IMR-90 (cell line): ENCODE measurements at regions not wholly inside any gene's neighbourhood (a gene's known extent, or its start where the extent isn't known, plus 50 kb on each side); places are given as distances from the start of the nearest gene placed in this dataset.

ENCODE experiments used
- ATAC-seq: fragments of 200-7000 bp; cut with Tn5 transposase; 2 replicates; pipeline ENCODE4 v1.9.1; 2020; ENCODE audit warnings: low read depth, mild to moderate bottlenecking, moderate library complexity
- BruUV-seq: library from RNA; stranded (reverse); fragments of 400-500 nt; replicated peaks from 2 replicates; lab custom pipeline; 2021; lab: Mats Ljungman, UMichigan
- CTCF ChIA-PET: fragments of 300-600 bp; formaldehyde crosslinking; extraction: SDS; loops from one replicate; lab custom pipeline; 2021; ENCODE audit warnings: antibody characterized with exemption; lab: Yijun Ruan, JAX
- POLR2A ChIA-PET: fragments of 300-600 bp; sonication (Branson Sonifier 250); formaldehyde crosslinking; loops from one replicate; lab custom pipeline; 2022; ENCODE audit warnings: antibody characterized with exemption; ENCODE audit not compliant: unreplicated experiment; lab: Charles Lee
- DNase-seq: peaks from one replicate; pipeline ENCODE4 v3.0.0; 2013
- H2AFZ ChIP-seq: replicated peaks from 2 replicates; pipeline ENCODE3; 2013; ENCODE audit warnings: low read length, mild to moderate bottlenecking; ENCODE audit not compliant: poor library complexity
- H2AK5ac ChIP-seq: 2 replicates; pipeline ENCODE4 v1.6.1; 2013; ENCODE audit warnings: low read depth, low read length, inconsistent platforms
- H2AK9ac ChIP-seq: replicated peaks from 2 replicates; pipeline ENCODE3; 2013; ENCODE audit warnings: mild to moderate bottlenecking, low read depth, low read length, moderate library complexity; ENCODE audit not compliant: poor library complexity
- H2BK120ac ChIP-seq: 2 replicates; pipeline ENCODE4 v1.6.1; 2013; ENCODE audit warnings: low read depth, low read length, inconsistent platforms
- H2BK15ac ChIP-seq: 3 replicates; pipeline ENCODE4 v1.6.1; 2013; ENCODE audit warnings: low read depth, low read length, inconsistent platforms
- H2BK20ac ChIP-seq: 2 replicates; pipeline ENCODE4 v1.6.1; 2013; ENCODE audit warnings: low read depth, mild to moderate bottlenecking, inconsistent platforms, low read length, moderate library complexity
- H2BK5ac ChIP-seq: 2 replicates; pipeline ENCODE4 v1.6.1; 2013; ENCODE audit warnings: mild to moderate bottlenecking, low read depth, low read length, inconsistent platforms; ENCODE audit not compliant: poor library complexity, severe bottlenecking
- H3K14ac ChIP-seq: replicated peaks from 2 replicates; pipeline ENCODE4 v1.6.1; 2013; ENCODE audit warnings: low read depth, low read length, inconsistent platforms
- H3K18ac ChIP-seq: 2 replicates; pipeline ENCODE4 v1.6.1; 2013; ENCODE audit warnings: low read depth, low read length, control low read depth
- H3K23ac ChIP-seq: 2 replicates; pipeline ENCODE4 v1.6.1; 2013; ENCODE audit warnings: low read depth, low read length, inconsistent platforms
- H3K27ac ChIP-seq: 2 replicates; pipeline ENCODE4 v1.5.1; 2013; ENCODE audit warnings: mild to moderate bottlenecking, control low read depth, low read length; ENCODE audit not compliant: insufficient read depth
- H3K27me3 ChIP-seq: 2 replicates; pipeline ENCODE4 v1.6.1; 2013; ENCODE audit warnings: low read length; ENCODE audit not compliant: control insufficient read depth, insufficient read depth
- H3K36me3 ChIP-seq: 2 replicates; pipeline ENCODE4 v1.6.1; 2013; ENCODE audit warnings: low read length, mixed read lengths; ENCODE audit not compliant: control insufficient read depth, insufficient read depth
- H3K4ac ChIP-seq: 2 replicates; pipeline ENCODE4 v1.6.1; 2013; ENCODE audit warnings: low read depth, low read length, inconsistent platforms
- H3K4me1 ChIP-seq: 2 replicates; pipeline ENCODE4 v1.6.1; 2013; ENCODE audit warnings: low read length, mixed read lengths; ENCODE audit not compliant: control insufficient read depth, insufficient read depth
- H3K4me2 ChIP-seq: 2 replicates; pipeline ENCODE4 v1.6.1; 2013; ENCODE audit warnings: low read depth, mild to moderate bottlenecking, control low read depth, low read length, moderate library complexity
- H3K4me3 ChIP-seq: 2 replicates; pipeline ENCODE4 v1.5.1; 2013; ENCODE audit warnings: low read depth, mild to moderate bottlenecking, control low read depth, low read length, moderate library complexity; ENCODE audit not compliant: insufficient read depth
- H3K56ac ChIP-seq: 2 replicates; pipeline ENCODE4 v1.6.1; 2013; ENCODE audit warnings: low read length, inconsistent platforms; ENCODE audit not compliant: insufficient read depth; ENCODE audit errors: extremely low read depth
- H3K79me1 ChIP-seq, 2 experiments: 2 replicates each; pipeline ENCODE4 v1.6.1; 2013; ENCODE audit warnings: low read length in 2 of 2, inconsistent platforms in 1 of 2, low read depth in 1 of 2
- H3K9ac ChIP-seq: 2 replicates; pipeline ENCODE4 v1.6.1; 2013; ENCODE audit warnings: low read depth, low read length, control low read depth
- H3K9me1 ChIP-seq: 2 replicates; pipeline ENCODE4 v1.6.1; 2013; ENCODE audit warnings: low read length, inconsistent platforms; ENCODE audit not compliant: insufficient read depth
- H3K9me3 ChIP-seq: 2 replicates; pipeline ENCODE4 v1.6.1; 2013; ENCODE audit warnings: low read length; ENCODE audit not compliant: control insufficient read depth, insufficient read depth
- H4K20me1 ChIP-seq: 2 replicates; pipeline ENCODE4 v1.6.1; 2013; ENCODE audit warnings: low read length, inconsistent platforms; ENCODE audit not compliant: insufficient read depth
- H4K5ac ChIP-seq: 2 replicates; pipeline ENCODE4 v1.6.1; 2013; ENCODE audit warnings: mild to moderate bottlenecking, low read depth, low read length, control low read depth
- H4K8ac ChIP-seq, 2 experiments: 2 replicates each; pipeline ENCODE4 v1.6.1; 2013; ENCODE audit warnings: low read depth in 2 of 2, low read length in 2 of 2, control low read depth in 1 of 2, inconsistent platforms in 1 of 2
- H4K91ac ChIP-seq: 2 replicates; pipeline ENCODE4 v1.6.1; 2013; ENCODE audit warnings: low read depth, low read length, inconsistent platforms; ENCODE audit not compliant: insufficient read depth
- CEBPB ChIP-seq: IDR thresholded peaks from 2 replicates; pipeline ENCODE4 v1.6.1; 2012; ENCODE audit warnings: low read depth, low read length, improper control_type of control experiment
- CHD1 ChIP-seq: IDR thresholded peaks from 2 replicates; pipeline ENCODE4 v1.6.1; 2012; ENCODE audit warnings: low read depth, low read length, improper control_type of control experiment
- CTCF ChIP-seq: conservative IDR thresholded peaks from 2 replicates; pipeline ENCODE4 v1.5.1; 2012; ENCODE audit warnings: mild to moderate bottlenecking, low read depth, low read length, improper control_type of control experiment
- ELK1 ChIP-seq: fragments of 150-350 bp; IDR thresholded peaks from 2 replicates; pipeline ENCODE4 v1.6.1; 2016; ENCODE audit warnings: low read depth, mild to moderate bottlenecking, low read length, moderate library complexity, borderline replicate concordance
- MAFK ChIP-seq: IDR thresholded peaks from 2 replicates; pipeline ENCODE4 v1.6.1; 2012; ENCODE audit warnings: low read depth, low read length, improper control_type of control experiment
- MXI1 ChIP-seq: IDR thresholded peaks from 2 replicates; pipeline ENCODE4 v1.6.1; 2012; ENCODE audit warnings: low read depth, mild to moderate bottlenecking, low read length, moderate library complexity, borderline replicate concordance
- POLR2A ChIP-seq: IDR thresholded peaks from 2 replicates; pipeline ENCODE4 v1.6.1; 2012; ENCODE audit warnings: mild to moderate bottlenecking, low read depth, low read length
- RAD21 ChIP-seq: IDR thresholded peaks from 2 replicates; pipeline ENCODE4 v1.6.1; 2012; ENCODE audit warnings: low read length, improper control_type of control experiment
- RCOR1 ChIP-seq: IDR thresholded peaks from 2 replicates; pipeline ENCODE4 v1.6.1; 2012; ENCODE audit warnings: mild to moderate bottlenecking, low read length, improper control_type of control experiment; ENCODE audit not compliant: insufficient replicate concordance
- USF2 ChIP-seq: fragments of 150-350 bp; IDR thresholded peaks from 2 replicates; pipeline ENCODE4 v1.6.1; 2017; ENCODE audit warnings: mild to moderate bottlenecking, antibody characterized with exemption, low read length, low read depth
- WGBS, 2 experiments: methylation state at CpG; one replicate each; pipeline versions ENCODE4 v1.1.5 to v1.1.7; 2013; ENCODE audit warnings: missing lambda C conversion rate in 2 of 2; ENCODE audit not compliant: insufficient read length in 1 of 2; ENCODE audit errors: extremely low coverage in 2 of 2; 5-methylcytosine and 5-hydroxymethylcytosine counted together
- dilution Hi-C: fragments of 300-500 bp; cut with HindIII; formaldehyde crosslinking; loops from one replicate; pipeline ENCODE4 v1.14.3; 2018; ENCODE audit warnings: low sequenced_read_pairs; ENCODE audit not compliant: unreplicated experiment
- in situ Hi-C: fragments of 300-500 bp; cut with MboI; formaldehyde crosslinking; loops from 3 replicates; pipeline ENCODE4 v1.14.3; 2019; ENCODE audit warnings: low sequenced_read_pairs, inconsistent platforms, mixed read lengths
- intact Hi-C: fragments of 100-400 bp; cut with micrococcal nuclease; formaldehyde crosslinking; loops from 2 replicates; pipeline ENCODE4 v1.10.0; 2022

- ATAC-seq = no peak
- in situ Hi-C loops = no loop called here
Observed at GRCh38 chr15:85937661-85938060, 142.0 kb upstream of the AGBL1 start.

More at GRCh38 chr15:85937661-85938060, 142.0 kb upstream of the AGBL1 start:
- WGBS, 2 experiments = no CpG with 5 or more reads among the region's 4 CpGs
- TF ChIP-seq CEBPB (no peak), RCOR1 (no peak), USF2 (no peak), ELK1 (no peak), RAD21 (no peak), CHD1 (no peak), MAFK (no peak), CTCF (no peak), POLR2A (no peak), MXI1 (no peak)
- Histone ChIP-seq H2BK5ac (no peak overlapping the region), H3K36me3 (no peaks in the 10 kb centered on the region), H3K4ac (no peak overlapping the region), H3K27ac (no peak overlapping the region), H2AK5ac (no peak overlapping the region), H3K23ac (no peak overlapping the region), H2AFZ (no peak overlapping the region), H4K91ac (no peak overlapping the region), H3K27me3 (no peaks in the 10 kb centered on the region), H4K8ac (no peak overlapping the region), H3K56ac (no peak overlapping the region), H3K9me1 (no peaks in the 10 kb centered on the region), H2BK120ac (no peak overlapping the region), H3K14ac (no peak overlapping the region), H2BK20ac (no peak overlapping the region), H3K9me3 (no peaks in the 10 kb centered on the region), H2AK9ac (no peak overlapping the region), H2BK15ac (no peak overlapping the region), H3K4me3 (no peak overlapping the region), H3K4me2 (no peak overlapping the region), H3K4me1 (no peaks in the 10 kb centered on the region), H4K20me1 (no peaks in the 10 kb centered on the region), H3K9ac (no peak overlapping the region), H4K5ac (no peak overlapping the region), H3K79me1 (no peaks in the 10 kb centered on the region), H3K18ac (no peak overlapping the region)
- ChIA-PET CTCF (no interaction called here), POLR2A (no interaction called here)
- BruUV-seq = no TSS peak
- no peak for DNase-seq
- dilution Hi-C loops (no loop called here), intact Hi-C loops (no loop called here)
